Stimulated activated CD4-positive, alpha-beta T cell treated with anti-CD3 and anti-CD28 coated beads, TNF-alpha, amount 100 ng/mL, for 24 hours (primary cell): ENCODE measurements at regions not wholly inside any gene's neighbourhood (a gene's known extent, or its start where the extent isn't known, plus 50 kb on each side); places are given as distances from the start of the nearest gene placed in this dataset.
A peak's percentile ranks its signal among the peaks of the same experiment; 100 is the strongest.
"Not testable (repeated sequence)": the region's sequence is repeated elsewhere in the genome, so short reads cannot be mapped to it uniquely, and the experiment has no call there.

Experiments used
- DNase-seq, 3 experiments: peaks; one replicate each; pipeline ENCODE4 v3.0.0-alpha.2; 2020; ENCODE audit warnings: low read depth in 3 of 3

DNA sequence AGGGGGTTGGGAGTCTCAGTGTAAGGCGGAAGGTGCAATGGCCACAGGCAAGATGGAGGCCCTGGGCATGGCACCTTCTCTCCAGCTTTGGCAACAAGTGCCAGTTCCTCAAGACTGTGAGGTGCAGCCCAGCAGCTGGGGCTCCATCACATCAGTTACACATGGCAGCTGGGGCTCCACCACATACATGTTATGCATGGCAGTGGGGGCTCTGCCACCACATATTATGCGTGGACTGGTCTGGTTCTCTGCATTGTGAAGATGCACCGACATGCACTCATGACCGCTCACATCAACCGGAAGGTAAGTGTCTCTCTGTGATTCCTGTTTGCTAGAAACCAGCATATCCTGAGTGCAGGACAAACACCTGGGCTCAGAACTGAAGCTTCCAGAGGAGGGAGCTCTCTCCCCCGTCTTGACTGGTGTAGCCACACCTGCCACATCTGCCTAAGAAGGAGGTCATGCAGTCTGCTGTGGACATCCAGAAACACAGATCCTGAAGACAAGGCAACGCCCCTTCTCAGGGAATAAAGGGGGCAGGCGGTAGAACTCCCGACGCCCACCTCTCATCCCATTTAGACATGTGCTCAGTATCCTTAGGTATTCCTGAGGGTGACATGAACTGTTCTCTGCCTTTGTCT lies 104.1 kb upstream of the TMPRSS2 start:
- no peak for DNase-seq

DNA sequence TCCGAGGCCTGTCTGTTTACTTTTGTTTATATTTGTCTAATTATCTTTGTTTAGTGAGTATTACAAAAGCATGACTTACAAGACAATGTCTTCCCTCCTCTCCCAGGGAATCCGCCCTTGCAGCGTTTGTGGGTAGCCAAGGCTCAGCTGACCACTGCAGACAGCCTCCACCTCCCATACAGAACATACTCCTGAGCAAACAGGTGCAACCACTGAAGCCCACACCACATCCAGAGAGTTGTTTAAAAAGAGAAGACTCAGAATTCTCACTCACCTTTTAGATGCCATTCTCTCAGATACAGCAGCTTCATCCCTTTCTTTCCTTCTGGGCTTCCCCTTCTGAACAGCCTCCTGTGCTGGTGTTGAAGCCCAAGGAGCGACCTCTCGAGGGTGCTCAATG lies 103.5 kb upstream of the TMPRSS2 start:
- DNase-seq: no peak

DNA sequence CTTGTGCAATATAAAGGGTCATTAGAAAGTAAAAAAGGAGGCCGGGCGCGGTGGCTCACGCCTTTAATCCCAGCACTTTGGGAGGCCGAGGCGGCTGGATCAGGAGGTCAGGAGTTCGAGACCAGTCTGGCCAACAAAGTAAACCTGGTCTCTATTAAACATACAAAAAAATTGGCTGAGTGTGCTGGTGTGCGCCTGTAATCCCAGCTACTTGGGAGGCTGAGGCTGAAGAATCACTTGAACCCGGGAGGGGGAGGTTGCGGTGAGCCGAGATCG lies 102.8 kb upstream of the TMPRSS2 start:
- DNase-seq: not testable (repeated sequence)

DNA sequence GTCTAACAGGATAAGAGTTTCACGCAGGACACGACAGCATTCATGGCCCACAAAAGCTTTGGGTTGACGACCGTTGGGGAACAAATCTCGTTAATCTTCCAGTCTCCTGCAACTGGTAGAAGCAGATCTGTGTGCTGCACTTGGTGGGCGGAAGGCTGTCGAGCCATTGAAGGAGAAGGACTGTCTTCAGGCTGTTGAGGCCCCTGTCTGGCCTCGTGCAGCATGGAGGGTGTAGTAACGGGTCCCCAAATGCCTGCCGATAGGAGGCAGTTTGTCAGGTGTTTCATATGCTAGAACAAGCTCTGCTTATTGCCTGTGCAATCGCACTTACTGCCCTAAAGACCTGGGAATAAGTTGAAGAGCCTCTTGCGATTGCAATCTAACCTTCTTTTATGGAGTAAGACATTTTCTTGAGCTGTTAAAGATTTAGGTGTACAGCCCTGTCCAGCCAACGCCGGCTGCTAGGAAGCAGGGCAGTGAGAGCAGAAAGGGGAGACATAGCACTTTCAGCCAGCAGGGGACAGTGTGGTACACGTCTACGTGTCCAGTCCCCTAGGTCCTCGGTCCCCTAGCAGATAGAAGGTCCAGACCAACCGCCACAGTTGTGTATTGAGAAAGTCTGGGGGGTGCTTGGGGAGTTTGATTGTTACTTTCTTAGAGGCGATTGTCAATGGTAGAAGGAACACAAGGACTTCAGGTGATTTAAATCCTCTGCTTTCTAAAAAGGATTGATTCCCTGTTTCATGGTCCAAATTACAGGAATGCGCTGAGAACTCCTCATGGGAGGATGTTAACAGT lies 102.3 kb upstream of the TMPRSS2 start:
- peak in 1 of 3 experiments; percentile 16 for DNase-seq

DNA sequence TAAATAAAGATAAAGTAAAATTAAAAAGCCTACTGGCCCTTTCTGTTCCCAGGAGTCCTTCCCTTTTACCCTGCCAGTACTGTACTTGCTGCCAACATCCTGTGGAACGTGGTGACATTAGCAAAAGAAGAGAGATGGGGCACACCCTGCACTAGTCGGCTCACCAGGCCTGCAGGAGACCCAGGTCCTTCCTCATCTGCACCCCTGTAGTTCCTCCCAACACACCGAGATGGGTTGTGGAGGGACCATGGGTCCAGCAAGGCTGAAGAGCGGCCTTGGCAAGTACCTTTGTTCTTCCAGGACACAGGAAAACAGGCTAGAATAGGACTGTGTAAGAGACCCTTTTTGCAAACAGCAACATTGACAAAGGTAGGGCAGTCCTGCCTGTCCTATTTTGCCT lies 98.7 kb upstream of the TMPRSS2 start:
- no peak for DNase-seq

DNA sequence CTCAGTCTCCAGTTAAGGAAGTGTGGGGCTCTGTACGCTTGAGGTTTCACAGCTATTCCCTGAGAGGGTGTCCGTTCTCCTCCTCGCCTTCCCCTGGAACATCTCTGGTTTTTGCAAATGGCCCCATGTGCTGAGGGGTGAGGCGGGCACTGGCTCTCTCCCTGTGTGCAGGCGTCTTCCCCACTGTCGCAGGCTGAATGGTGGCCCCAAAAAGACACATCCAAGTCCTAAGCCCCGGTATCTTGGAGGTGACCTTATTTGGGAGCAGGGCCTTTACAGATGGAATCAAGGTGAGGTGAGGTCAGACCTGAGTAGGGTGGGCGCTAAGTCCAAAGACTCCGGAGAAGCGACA lies 98.0 kb upstream of the TMPRSS2 start:
- no peak for DNase-seq

DNA sequence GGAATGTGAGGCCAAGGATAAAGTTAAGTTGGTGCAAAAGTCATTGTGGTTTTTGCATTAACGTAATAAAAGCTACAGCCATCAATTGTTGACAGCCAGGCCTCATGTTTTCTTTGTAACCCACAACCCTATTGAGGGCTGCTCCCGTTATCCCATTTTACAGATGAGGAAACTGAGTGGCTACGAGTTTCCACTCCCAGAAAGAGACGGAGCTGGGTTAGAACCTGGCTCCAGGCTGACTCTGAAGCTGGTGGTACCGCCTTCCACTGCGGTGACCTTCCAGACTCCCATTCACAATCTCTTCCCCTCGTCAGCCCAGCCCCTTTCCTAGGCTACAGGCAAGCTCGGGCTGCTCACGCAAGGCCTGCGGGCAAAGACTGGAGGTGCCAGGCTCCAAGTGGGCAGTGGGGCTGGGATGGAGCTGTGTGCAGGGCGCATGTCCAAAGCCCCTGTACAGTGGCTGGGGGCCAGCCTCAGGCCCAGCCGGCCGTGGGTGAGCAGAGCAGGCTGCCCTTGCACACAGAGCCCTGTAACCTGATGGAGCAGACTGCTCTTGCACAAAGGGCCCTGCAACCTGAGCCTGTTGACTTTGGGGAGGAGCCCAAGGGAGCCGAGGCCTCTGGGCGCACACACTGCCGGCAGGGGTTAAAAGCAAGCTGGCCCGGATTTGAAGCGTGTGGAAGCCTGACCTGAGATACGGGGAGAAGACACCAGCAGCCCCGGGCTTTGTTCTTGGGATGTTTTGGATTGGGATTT lies 97.4 kb upstream of the TMPRSS2 start:
- no peak for DNase-seq

DNA sequence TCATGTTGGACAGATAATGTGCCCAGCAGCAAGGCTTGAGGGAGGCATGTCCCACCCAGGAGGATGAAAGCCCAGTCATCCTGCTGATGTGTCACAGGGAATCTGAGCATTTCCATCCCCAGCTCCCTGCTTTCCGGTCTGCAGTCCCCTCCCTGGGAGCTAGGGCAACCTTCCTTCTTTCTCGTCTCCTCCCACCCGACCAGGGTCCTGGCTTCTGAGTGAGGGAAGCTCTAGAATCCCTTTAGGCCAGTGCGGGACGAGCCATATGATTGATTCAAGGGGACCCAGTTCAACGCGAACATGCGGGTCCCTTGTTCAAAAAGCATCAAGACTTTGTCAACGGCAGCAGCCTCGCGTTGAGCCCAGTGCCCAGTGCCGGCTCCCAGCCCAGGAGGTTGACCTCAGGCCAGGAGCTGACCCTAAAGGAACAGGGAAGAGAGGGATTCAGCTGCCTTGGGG lies 96.7 kb upstream of the TMPRSS2 start:
- no peak for DNase-seq

DNA sequence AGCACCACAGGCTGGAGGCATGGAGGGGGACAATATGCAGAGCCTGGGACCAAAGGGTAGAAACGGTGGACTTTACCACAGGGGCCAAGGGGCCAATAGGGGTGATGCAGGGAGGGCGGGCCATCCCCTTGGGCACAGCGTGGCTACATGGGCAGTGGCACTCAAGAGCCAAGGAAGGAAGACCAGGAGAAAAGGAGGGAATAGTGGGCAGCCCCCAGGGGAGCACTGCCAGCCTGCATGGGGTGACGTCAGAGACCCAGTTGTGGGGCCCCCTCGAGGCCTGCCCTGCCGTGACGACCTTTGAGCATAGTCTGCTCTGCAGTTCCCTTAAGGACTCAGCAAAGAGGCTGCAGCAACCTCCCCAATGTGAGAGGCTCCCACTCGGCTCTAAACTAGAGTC lies 95.5 kb upstream of the TMPRSS2 start:
- DNase-seq: no peak

DNA sequence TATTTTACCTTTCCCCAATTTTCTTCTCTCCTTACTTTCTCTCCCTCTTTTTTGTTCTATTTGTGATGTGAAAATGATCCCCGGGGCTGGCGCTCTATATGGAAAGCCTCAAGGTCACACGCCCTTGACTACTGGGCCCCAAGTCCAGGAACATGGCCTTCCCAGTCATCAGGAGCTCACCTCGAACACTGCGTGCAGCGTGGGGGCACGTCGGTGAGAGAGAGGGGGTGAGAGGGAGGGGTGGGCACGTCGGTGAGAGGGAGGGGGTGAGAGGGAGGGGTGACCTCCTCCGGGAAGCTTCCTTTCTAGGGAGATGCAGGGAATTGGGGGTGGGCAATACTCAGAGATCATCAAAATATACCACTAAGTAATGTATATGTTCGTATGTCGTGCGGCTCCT lies 94.6 kb upstream of the TMPRSS2 start:
- DNase-seq: no peak

DNA sequence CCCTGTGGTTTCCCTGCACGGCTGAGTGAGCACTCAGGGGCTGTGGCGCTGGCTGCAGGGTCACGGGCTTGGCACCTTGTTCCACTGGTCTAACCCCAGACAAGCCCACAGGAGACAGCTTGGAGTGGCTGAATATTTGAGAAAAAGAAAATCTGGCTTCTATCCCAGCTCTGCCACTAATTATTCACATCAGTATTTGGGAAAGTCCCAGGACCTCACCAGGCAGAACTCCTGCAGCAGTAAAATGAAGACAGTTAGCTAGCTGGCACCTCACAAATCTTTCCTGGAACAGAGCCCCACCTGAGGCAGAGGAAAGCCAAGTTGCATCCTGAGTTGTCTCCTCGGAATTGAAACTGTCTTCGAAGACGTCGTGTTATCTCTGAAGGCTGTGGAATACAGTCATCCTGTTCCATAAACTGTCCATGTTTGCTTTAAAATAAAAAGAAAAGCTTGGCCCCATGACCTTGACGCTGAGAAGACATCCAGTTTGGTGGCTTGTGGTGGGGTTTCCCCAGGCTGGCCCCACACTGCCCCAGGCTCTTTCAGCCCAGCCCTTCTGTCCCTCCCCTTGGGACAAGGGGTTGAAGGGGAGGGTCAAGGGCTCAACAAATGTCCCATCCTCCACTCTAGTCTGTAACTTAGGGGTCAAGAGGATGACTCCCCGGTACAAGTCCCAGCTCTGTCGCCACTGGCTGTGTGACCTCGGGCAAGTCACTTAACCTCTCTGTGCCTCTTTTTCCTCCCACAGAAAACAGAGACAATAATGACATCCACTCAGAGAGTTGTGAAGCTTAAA lies 93.8 kb upstream of the TMPRSS2 start:
- no peak for DNase-seq

DNA sequence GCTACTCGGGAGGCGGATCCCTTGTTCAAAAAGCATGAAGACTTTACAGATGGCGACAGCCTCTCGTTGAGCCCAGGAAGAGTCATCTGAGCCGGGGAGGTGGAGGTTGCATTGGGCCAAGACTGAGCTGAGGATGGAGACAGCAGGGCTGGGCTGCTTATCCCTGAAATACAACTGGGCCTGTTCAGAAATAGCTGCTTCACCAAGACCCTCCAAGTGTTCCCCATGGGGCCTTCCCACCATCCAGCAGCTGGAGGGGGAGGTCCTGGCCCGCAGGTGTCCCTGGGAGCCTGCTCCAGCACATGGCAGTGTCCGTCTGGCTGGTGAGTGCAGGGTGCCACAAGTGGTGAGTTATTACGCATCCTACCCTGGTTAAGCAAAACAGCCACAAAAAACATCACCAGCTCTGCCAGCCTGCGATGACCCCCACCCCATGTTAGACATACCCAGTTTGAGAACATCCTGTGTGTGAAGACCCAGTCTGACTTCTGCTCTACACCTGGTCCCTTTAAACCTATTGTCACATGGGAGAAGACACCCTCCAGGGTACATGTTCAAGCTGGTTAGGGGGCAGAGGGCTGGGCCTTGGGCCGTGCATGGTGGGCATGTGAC lies 93.1 kb upstream of the TMPRSS2 start:
- DNase-seq: no peak

DNA sequence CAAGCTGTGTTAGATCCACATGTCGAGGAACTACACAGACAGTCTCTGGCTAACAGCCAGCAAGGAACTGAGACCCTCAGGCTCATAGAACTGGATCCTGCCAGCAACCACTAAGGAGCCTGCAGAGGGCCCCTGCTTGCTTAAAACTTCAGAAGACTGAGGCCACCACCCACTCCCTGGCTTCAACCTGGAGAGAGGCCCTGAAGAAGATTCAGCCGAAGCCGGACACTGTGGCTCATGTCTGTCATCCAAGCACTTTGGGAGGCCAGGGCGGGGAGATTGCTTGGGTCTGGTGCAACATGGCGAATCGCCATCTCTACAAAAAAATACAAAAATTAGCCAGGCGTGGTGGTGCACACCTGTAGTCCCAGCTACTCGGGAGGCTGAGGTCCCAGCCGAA lies 92.6 kb upstream of the TMPRSS2 start:
- no peak for DNase-seq

DNA sequence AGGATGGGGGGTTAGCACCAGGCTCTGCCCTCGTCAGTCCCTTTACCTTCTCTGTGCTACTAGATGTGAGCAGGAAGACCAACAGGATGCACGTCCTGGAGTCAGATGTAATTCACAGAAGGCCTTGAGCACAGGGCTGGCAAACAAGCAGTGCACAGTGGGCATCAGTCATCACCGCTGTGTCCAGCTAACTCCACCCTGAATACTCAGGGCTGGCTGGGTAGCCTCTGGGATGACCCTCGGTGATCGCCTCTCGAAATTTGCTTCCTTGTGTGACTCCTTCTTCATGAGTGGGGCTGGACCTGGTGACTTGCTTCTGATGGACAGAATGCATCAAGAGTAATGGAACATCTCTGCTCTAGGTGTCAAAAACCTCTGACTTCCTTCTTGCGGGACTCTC lies 92.2 kb upstream of the TMPRSS2 start:
- DNase-seq: no peak

DNA sequence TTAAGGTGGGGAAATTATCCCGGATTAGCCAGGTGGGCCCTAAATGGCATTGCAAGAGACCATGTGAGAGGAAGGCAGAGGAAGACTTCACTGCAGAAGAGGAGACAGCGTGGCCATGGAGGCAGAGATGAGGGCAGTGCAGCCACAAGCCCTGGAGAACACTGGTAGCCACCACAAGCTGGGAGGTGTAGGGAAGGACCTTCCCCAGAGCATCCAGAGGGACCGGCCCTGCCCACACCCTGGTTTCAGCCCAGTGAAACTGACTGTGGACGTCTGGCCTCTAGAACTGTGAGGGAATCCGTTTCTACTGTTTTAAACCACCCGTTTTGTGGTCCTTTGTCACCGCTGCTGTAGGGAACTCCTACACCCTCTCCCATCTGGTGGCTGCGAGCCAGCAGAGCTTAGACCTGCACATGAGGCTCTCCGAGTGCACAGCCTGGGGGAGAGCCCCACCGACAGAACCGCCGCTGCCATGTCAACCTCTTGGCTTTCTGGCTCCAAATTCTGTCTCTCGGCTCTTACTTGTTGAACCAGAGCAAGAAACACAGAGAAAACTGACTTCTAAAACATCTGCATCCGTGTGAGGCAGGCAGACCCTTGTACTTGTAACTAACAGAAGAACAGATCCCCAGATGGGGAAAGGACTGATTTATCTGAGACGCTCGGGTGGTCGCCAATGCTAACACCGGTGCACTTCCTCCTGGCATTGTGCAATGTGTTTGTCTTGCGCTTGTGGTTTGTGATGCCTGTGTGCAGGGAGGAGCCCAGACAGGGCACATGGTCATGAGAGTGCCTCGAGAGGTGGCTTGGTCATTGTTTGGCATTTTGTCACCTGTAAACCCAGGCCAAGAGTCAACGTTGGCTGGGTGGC lies 90.8 kb upstream of the TMPRSS2 start:
- no peak for DNase-seq

DNA sequence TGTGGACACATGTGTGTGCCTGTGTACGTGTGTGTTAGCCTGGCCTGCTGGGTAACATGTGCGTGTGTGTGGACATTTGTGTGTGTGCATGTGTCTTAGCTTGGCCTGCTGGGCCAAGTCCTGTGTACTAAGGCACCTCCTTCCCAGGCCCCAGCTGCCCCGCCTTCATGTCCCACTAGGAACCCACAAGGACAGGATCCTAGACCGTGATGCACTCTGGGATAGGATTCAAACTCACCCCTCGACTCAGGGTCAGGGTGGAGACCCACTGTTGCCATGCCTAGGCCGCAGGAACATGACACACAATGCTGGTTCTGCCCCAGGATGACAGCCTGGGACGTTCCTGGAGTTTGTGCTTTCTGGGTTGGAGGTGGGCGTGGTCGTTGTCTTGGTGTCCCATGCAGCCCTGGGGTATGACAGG lies 89.9 kb upstream of the TMPRSS2 start:
- no peak for DNase-seq

DNA sequence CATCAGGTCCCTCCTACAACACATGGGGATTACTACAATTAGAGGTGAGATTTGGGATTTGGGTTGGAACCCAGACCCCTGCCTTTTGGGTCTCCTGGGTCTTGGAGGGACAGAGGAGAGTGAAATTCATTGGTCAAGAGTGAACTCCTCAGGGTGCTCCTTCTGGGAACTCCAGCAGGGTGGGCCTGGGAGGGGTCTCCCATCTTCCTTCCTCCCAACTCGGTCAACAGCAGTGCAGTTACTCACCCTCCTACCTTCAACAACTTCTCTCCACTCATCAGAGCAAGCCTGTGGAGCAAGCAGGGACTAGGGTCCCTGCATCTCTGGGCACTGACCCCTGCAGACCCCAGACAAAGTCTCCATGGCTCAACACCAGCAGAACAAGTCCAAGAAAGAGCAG lies 89.3 kb upstream of the TMPRSS2 start:
- no peak for DNase-seq

DNA sequence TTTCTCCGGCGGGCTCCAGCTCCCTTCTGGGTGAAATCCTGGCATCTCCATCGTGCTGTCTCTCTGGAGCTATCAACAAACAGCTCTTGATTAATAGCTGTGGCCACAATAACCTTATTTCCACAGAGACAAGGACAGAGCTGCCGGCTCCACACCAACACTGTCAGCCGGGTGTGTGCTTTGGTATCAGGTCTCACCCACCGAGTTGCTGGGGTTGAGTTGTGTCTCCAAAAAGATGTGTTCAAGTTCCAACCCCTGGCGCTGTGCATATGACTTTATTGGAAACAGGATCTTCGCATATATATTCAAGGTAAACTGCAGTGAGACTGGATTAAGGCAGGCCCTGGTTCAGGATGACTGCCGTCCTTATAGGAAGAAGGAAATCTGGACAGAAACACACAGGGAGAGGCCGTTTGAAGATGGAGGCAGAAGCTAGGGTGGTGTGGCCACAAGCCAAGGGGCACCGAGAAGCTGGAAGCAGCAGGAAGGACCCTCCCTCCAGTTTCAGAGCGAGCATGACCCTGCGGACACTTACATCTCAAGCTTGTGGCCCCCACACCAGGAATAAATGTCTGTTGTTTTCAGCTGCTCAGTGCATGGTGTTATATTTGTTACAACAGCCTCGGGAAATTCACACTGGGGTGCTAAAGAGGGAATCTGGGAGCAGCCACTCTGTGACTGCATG lies 88.4 kb upstream of the TMPRSS2 start:
- no peak for DNase-seq

DNA sequence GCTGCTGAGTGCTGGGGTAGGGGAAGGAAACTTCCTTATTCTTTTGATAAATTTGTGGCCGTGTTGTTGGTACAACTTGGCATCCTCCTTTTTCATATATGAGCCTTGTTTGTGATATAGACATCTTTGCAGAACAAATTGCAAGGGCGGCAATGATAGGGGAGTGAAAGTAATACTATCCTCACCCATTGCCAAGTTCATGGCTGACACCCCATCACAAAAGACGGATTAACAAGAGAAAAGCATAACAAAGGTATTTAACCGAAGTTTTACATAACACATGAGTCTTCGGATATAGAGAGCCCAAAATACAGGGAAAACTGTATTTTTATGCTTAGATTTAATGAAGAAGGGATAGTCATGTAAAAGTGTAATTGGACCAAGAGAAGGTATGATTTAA lies 86.3 kb upstream of the TMPRSS2 start:
- no peak for DNase-seq

DNA sequence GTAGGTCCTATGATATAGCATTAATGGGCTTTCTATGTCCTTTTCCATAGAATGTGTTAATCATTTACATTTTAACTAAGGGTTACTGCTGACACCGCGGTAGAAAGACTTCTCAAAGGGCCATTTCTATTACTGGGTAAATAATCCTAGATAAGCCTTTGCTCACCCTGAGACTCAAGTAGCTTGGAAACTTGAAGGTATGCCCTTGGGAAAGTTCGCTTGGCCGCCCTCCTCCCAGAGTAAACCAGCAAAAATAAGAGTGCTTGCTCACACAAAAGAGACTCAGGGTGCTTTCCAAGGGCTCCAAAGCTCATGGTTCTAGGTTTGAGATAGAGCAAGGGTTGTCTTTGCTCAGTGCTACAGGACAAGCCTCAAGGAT lies 85.8 kb upstream of the TMPRSS2 start:
- no peak for DNase-seq
